H9 (cell line): ENCODE measurements at regions not wholly inside any gene's neighbourhood (a gene's known extent, or its start where the extent isn't known, plus 50 kb on each side); places are given as distances from the start of the nearest gene placed in this dataset.
A peak's percentile ranks its signal among the peaks of the same experiment; 100 is the strongest.

ENCODE experiments used
- DNase-seq: peaks from one replicate; pipeline ENCODE4 v3.0.0-alpha.2; 2017
- H2AFZ ChIP-seq: one replicate; pipeline ENCODE4 v1.6.1; 2013; ENCODE audit warnings: mild to moderate bottlenecking, low read length, control low read depth, moderate library complexity
- H2AK5ac ChIP-seq: 2 replicates; pipeline ENCODE4 v1.6.1; 2013; ENCODE audit warnings: low read length, control low read depth, mixed read lengths; ENCODE audit not compliant: insufficient read length
- H2BK120ac ChIP-seq: one replicate; pipeline ENCODE4 v1.6.1; 2013; ENCODE audit warnings: low read depth, mild to moderate bottlenecking, low read length, control low read depth, inconsistent platforms; ENCODE audit not compliant: poor library complexity, severe bottlenecking
- H2BK12ac ChIP-seq: 2 replicates; pipeline ENCODE4 v1.6.1; 2013; ENCODE audit warnings: low read length, control low read depth, mixed read lengths, low read depth; ENCODE audit not compliant: insufficient read length
- H2BK15ac ChIP-seq: 2 replicates; pipeline ENCODE4 v1.6.1; 2013; ENCODE audit warnings: low read depth, low read length, control low read depth
- H2BK20ac ChIP-seq: one replicate; pipeline ENCODE4 v1.6.1; 2013; ENCODE audit warnings: low read depth, mild to moderate bottlenecking, low read length, control low read depth, inconsistent platforms; ENCODE audit not compliant: poor library complexity, severe bottlenecking
- H2BK5ac ChIP-seq: 2 replicates; pipeline ENCODE4 v1.6.1; 2013; ENCODE audit warnings: low read length, control low read depth, mixed read lengths; ENCODE audit not compliant: insufficient read length
- H3K14ac ChIP-seq: 2 replicates; pipeline ENCODE4 v1.6.1; 2013; ENCODE audit warnings: low read length, control low read depth; ENCODE audit not compliant: insufficient read depth
- H3K18ac ChIP-seq: 2 replicates; pipeline ENCODE4 v1.6.1; 2013; ENCODE audit warnings: low read depth, mild to moderate bottlenecking, mixed read lengths, low read length, control low read depth; ENCODE audit not compliant: insufficient read length
- H3K23ac ChIP-seq: 2 replicates; pipeline ENCODE4 v1.6.1; 2013; ENCODE audit warnings: low read length, control low read depth, mixed read lengths, low read depth; ENCODE audit not compliant: insufficient read length
- H3K23me2 ChIP-seq: 2 replicates; pipeline ENCODE4 v1.6.1; 2013; ENCODE audit warnings: low read depth, mild to moderate bottlenecking, mixed read lengths, low read length, control low read depth; ENCODE audit not compliant: insufficient read length, poor library complexity, severe bottlenecking
- H3K27ac ChIP-seq: 2 replicates; pipeline ENCODE4 v1.5.1; 2013; ENCODE audit warnings: low read length, control low read depth, mixed read lengths, low read depth; ENCODE audit not compliant: insufficient read length
- H3K27me3 ChIP-seq: 2 replicates; pipeline ENCODE4 v1.6.1; 2013; ENCODE audit warnings: low read length, control low read depth, inconsistent platforms; ENCODE audit not compliant: insufficient read depth
- H3K4ac ChIP-seq: 2 replicates; pipeline ENCODE4 v1.6.1; 2013; ENCODE audit warnings: low read depth, mild to moderate bottlenecking, control low read depth, inconsistent platforms, low read length, moderate library complexity
- H3K4me1 ChIP-seq: 2 replicates; pipeline ENCODE4 v1.6.1; 2013; ENCODE audit warnings: low read length, control low read depth, inconsistent platforms; ENCODE audit not compliant: insufficient read depth
- H3K4me2 ChIP-seq: 2 replicates; pipeline ENCODE4 v1.6.1; 2013; ENCODE audit warnings: low read length, control low read depth, mixed read lengths; ENCODE audit not compliant: insufficient read length, insufficient read depth
- H3K56ac ChIP-seq: 2 replicates; pipeline ENCODE4 v1.6.1; 2013; ENCODE audit warnings: low read depth, mild to moderate bottlenecking, mixed read lengths, low read length, control low read depth; ENCODE audit not compliant: insufficient read length
- H3K79me1 ChIP-seq: 2 replicates; pipeline ENCODE4 v1.6.1; 2013; ENCODE audit warnings: low read depth, mild to moderate bottlenecking, moderate library complexity, low read length, control low read depth, inconsistent platforms; ENCODE audit not compliant: insufficient read depth, poor library complexity, severe bottlenecking
- H3K79me2 ChIP-seq: 2 replicates; pipeline ENCODE4 v1.6.1; 2013; ENCODE audit warnings: low read length, control low read depth, inconsistent platforms; ENCODE audit not compliant: insufficient read depth
- H3K9ac ChIP-seq: 2 replicates; pipeline ENCODE4 v1.6.1; 2013; ENCODE audit warnings: low read length, control low read depth, mixed read lengths; ENCODE audit not compliant: insufficient read length; ENCODE audit errors: extremely low read depth
- H3K9me3 ChIP-seq: one replicate; pipeline ENCODE4 v1.6.1; 2013; ENCODE audit warnings: low read depth, low read length, inconsistent platforms; ENCODE audit not compliant: control insufficient read depth
- H3T11ph ChIP-seq: one replicate; pipeline ENCODE4 v1.6.1; 2013; ENCODE audit warnings: mild to moderate bottlenecking, low read length, control low read depth, inconsistent platforms
- H4K20me1 ChIP-seq: one replicate; pipeline ENCODE4 v1.6.1; 2013; ENCODE audit not compliant: control insufficient read depth, insufficient read length, insufficient read depth
- H4K5ac ChIP-seq: 2 replicates; pipeline ENCODE4 v1.6.1; 2013; ENCODE audit warnings: low read depth, mild to moderate bottlenecking, mixed read lengths, low read length, control low read depth; ENCODE audit not compliant: insufficient read length
- H4K8ac ChIP-seq: replicated peaks from 2 replicates; pipeline ENCODE4 v1.6.1; 2013; ENCODE audit warnings: low read length, control low read depth, mixed read lengths, low read depth; ENCODE audit not compliant: insufficient read length
- H4K91ac ChIP-seq: 2 replicates; pipeline ENCODE4 v1.6.1; 2013; ENCODE audit warnings: low read depth, mild to moderate bottlenecking, moderate library complexity, mixed read lengths, low read length, control low read depth; ENCODE audit not compliant: insufficient read length
- H3K27ac Mint-ChIP-seq, 3 experiments: 2 replicates in 2 of 3; 3 replicates in 1 of 3; pipeline ENCODE4 v1.8.0; 2020 to 2021; ENCODE audit warnings: mixed read lengths in 3 of 3, mild to moderate bottlenecking in 1 of 3, moderate library complexity in 1 of 3
- H3K27me3 Mint-ChIP-seq: 2 replicates; pipeline ENCODE4 v1.8.0; 2021; ENCODE audit warnings: low read depth, mild to moderate bottlenecking, moderate library complexity, mixed read lengths
- H3K36me3 Mint-ChIP-seq, 3 experiments: 2 replicates in 2 of 3; 3 replicates in 1 of 3; pipeline ENCODE4 v1.8.0; 2020 to 2021; ENCODE audit warnings: low read depth in 3 of 3, mixed read lengths in 3 of 3; ENCODE audit not compliant: insufficient read depth in 1 of 3
- H3K4me1 Mint-ChIP-seq, 2 experiments: 2 replicates each; pipeline ENCODE4 v1.8.0; 2020; ENCODE audit warnings: mixed read lengths in 2 of 2
- H3K4me3 Mint-ChIP-seq, 2 experiments: 2 replicates in 1 of 2; 3 replicates in 1 of 2; pipeline ENCODE4 v1.8.0; 2020 to 2021; ENCODE audit warnings: mild to moderate bottlenecking in 2 of 2, mixed read lengths in 2 of 2, moderate library complexity in 1 of 2
- H3K9me3 Mint-ChIP-seq, 2 experiments: 2 replicates in 1 of 2; 3 replicates in 1 of 2; pipeline ENCODE4 v1.8.0; 2020; ENCODE audit warnings: mild to moderate bottlenecking in 2 of 2, mixed read lengths in 2 of 2, moderate library complexity in 1 of 2
- CTCF ChIP-seq: fragments of 200-600 bp; sonication (generic); conservative IDR thresholded peaks from 3 replicates; pipeline ENCODE4 v1.8.0; 2021; ENCODE audit warnings: antibody characterized with exemption, mild to moderate bottlenecking
- WGBS: extraction: QIAGEN DNeasy Blood & Tissue Kit; methylation state at CpG from one replicate; pipeline ENCODE4 v1.1.7; 2013; ENCODE audit warnings: missing lambda C conversion rate, low lambda C conversion rate, mixed read lengths; ENCODE audit not compliant: insufficient read length; ENCODE audit errors: extremely low coverage; 5-methylcytosine and 5-hydroxymethylcytosine counted together

- Histone ChIP-seq H2AK5ac (no peak overlapping the region), H3K27me3 (no peaks in the 10 kb centered on the region), H3K14ac (no peak overlapping the region), H2BK20ac (no peak overlapping the region), H3K23me2 (no peaks in the 10 kb centered on the region), H3T11ph (no peak overlapping the region), H2BK15ac (no peak overlapping the region), H2BK12ac (no peak overlapping the region), H4K8ac (no peak overlapping the region), H4K5ac (no peak overlapping the region), H3K79me2 (no peaks in the 10 kb centered on the region), H3K4me2 (no peak overlapping the region), H3K9me3 (no peaks in the 10 kb centered on the region), H4K91ac (no peak overlapping the region), H3K56ac (no peak overlapping the region), H3K23ac (no peak overlapping the region), H3K18ac (no peak overlapping the region), H3K4me1 (no peaks in the 10 kb centered on the region), H2AFZ (no peak overlapping the region), H2BK5ac (no peak overlapping the region), H3K79me1 (no peaks in the 10 kb centered on the region), H3K27ac (no peak overlapping the region), H3K4ac (no peak overlapping the region), H4K20me1 (no peaks in the 10 kb centered on the region), H3K9ac (no peak overlapping the region), H2BK120ac (no peak overlapping the region)
- H3K9me3 Mint-ChIP-seq: no peaks in the 10 kb centered on the region
- H3K36me3 Mint-ChIP-seq: peaks cover 5 to 45% (median 36%) of the 10 kb centered on the region in 3 experiments
- DNase-seq: no peak
- peak overlapping the region in 1 of 3 experiments; percentile 21; a peak in 1 of 7 replicates for H3K27ac Mint-ChIP-seq
- no peak for TF ChIP-seq CTCF
- WGBS: no CpG with 5 or more reads among the region's 14 CpGs
- H3K4me1 Mint-ChIP-seq: no peaks in the 10 kb centered on the region
- H3K4me3 Mint-ChIP-seq: no peak overlapping the region
- no peaks in the 10 kb centered on the region for H3K27me3 Mint-ChIP-seq
Observed at GRCh38 chr17:64750891-64751677, 89.0 kb upstream of the SMURF2 start.
